GM21367 (cell line): ENCODE measurements at regions not wholly inside any gene's neighbourhood (a gene's known extent, or its start where the extent isn't known, plus 50 kb on each side); places are given as distances from the start of the nearest gene placed in this dataset.

Experiments used
- ATAC-seq: cut with Tn5 transposase; IDR thresholded peaks from one replicate; pipeline ENCODE4 v1.9.1; 2021; ENCODE audit not compliant: unreplicated experiment

DNA sequence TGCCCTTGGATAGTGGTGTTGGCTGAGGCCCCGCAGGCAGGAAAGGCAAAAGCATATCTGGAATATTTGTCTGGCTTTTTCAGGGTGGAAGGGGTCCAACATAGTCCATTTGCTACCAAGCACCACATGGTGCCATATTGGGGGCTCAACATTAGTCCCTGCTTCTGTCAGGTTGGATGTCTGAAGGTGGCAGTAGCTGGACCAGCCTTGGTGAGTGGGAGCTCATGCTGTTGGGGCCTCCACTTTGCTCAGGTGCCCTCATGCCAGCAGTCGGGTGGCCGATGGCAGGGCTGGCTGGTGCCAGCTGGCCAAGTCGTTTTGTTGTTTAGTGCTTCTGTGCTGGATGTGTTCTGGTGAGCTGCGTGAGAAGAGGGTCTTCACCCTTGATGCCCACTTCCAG, 135.3 kb downstream of the PAPOLA start:
- ATAC-seq, result no peak

DNA sequence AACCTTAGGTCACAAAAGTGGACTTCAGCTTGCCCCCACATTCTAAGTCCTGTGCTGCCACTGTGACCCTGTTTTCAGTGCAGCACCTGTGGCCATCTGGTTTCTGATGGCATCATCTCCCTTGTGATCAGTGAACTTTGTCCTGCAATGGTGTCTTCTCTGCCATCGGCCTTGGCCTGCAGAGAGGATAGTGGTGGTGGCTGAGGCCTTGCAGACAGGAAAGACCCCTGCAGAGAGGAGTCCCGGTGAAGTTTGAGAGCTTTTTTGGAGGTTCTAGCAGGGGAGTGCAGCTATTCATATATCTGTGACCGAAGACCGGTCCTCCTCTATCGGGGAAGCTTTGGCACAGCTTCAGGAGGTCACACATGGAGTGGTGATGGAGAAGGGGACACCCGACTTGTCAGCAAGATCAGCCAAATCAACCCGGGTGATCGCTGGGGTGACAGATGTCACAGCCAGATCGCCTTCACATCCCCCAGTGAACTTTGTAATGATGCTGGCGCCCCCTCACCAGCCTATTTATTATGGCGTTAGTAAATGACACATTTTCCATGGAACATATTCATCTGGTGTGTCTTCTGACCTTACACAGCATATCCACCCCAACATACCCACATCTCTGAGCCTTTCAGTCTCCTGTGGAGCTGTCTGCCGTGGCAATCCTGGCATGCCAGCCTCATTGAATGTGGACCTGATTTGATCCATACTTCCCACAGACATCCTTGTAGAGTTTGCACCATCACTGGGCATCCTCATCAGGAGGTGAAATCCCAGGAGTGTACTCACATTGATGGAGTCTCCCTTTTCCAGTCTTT, 136.1 kb downstream of the PAPOLA start:
- no peak for ATAC-seq

DNA sequence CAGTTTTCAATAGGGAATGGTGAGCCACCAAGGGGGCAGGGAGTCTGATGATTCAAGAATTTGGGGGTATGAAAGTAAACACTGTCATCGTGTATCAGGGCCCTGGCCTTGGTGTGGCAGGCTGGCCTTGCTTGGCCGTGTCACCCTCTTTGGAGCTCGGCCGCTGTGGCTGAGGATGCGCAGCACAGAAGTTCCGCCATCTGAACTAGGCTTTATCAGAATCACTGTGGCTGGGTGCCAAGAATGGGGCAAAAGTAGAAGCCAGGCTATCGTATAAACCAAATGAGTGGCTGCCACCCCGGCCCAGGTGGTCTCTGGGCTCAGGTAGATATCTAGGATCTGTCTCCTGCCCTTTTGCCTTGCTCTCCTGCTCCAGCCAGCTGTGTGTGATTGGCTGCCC, 137.4 kb downstream of the PAPOLA start:
- ATAC-seq, result no peak

DNA sequence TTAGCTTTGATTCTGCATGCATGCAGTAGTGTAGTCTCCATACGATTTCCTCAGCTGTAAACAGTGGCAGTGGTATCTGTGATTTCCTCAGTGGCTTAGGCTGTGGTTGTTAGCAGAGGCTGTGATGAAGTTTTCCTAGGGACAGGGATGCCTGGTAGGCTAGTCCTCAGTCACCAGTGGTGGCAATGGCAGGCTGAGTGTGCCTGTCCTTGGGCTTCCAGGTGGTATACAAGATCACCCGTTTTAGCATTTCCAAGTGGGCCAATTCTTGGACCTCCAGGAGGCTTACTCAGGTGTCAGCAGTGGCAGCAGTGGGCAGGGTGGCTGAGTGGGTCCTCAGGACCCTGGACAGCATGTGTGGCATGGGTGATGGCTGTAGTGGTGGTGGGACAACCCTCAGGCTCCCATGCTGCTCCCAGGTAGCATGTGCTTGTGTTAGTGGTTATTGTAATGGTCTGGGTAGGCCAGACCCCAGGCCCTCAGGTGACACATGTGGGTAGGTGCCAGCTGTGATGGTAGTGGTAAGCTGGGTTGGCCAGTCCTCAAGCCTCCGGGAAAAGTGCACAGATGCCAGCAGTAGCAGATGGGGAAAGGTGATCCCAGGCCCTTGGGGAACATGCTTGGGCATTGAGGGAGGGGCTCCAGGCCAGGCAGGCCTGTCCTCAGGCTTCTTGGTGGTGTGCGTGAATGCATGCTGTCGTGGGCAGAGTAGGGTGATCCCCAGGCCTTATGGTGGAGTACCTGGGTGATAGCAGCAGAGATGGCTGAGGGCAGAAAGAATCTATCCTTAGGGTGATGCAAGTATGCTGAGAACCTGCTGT, 146.5 kb downstream of the PAPOLA start:
- no peak for ATAC-seq

DNA sequence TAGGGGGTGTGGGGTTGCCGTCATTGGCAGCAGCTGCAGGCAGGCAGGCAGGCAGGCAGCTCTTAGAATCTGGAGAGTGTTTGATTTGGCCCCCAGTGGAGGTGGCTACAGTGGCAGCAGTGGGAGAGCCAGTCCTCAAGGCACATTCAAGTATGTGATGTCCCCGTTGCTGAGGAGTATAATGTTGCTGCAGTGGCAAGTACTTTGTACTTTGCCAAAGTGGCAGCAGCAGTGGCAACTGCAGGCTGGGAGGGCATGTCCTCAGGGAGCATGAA, 147.1 kb downstream of the PAPOLA start:
- ATAC-seq, result no peak

DNA sequence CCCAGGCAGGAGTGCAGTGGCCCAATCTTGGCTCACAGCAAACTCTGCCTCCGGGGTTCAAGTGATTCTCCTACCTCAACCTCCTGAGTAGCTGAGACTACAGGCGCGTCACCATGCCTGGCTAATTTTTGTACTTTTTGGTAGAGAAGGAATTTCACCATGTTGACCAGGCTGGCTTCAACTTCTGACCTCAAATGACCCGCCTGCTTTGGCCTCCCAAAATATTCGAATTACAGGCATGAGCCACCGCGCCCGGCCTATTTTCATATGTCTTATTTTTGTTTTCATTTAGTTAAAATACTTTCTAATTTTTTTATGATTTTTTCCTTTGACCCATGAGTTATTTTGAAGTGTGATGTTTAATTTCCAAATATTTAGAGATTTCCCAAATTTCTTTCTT, 143.6 kb upstream of the VRK1 start:
- ATAC-seq, result no peak

DNA sequence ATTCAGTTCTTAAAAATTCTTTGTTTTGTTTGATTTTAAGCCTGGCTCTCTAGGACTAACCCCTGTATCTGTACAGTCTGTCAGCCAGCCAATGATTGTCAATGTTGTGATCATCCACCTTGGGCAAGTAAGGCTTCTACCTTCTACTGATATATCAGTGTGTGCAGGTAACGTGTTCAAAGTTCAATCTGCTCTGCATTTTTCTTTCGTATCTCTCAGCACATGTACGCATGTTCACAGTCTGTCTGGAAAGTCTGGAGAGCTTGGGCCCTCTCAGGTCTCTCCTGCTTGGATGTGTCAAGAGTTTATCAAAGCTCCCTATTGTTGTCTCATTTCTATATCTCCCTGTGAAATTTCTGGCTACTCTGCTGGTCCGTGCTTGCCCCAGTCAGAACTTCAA, 138.6 kb upstream of the VRK1 start:
- ATAC-seq, result no peak

DNA sequence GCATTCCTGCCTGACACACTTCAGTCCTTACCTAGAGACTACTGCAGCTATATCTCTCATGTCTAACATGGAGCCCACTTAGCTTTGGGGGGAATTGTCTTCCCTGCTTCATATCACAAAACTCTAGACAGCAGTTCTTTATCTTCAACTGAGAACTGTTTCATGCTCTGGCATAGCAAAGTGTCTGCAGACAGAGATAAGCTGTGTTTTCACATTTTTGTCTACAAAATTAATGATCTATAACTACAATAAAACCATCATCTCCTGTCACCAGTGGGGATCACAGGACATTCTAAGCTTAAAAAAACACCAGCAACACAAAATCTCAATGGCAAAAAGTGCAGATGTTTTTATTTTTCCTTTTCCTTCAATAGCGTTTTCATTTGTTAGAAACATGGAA, 137.1 kb upstream of the VRK1 start:
- no peak for ATAC-seq

DNA sequence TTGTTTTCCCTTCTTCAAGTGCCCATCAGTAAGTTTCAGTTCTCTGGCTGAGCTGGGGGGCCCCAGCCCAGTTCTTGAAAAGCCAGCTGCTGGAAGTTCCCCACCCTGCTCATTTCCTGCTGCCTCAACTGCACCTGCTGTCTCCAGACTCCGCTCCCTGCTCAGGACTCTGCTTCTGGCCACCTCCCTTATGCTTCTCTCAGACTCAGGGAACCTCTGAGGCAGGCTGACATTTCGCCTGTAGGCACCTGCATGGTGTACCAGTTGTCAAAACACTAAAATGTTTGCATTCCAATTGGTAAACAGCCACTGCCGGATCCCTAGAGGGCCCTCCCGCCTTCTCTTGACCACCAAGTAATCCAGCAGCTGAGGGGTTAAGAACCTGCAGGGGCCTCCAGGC, 136.5 kb upstream of the VRK1 start:
- no peak for ATAC-seq

DNA sequence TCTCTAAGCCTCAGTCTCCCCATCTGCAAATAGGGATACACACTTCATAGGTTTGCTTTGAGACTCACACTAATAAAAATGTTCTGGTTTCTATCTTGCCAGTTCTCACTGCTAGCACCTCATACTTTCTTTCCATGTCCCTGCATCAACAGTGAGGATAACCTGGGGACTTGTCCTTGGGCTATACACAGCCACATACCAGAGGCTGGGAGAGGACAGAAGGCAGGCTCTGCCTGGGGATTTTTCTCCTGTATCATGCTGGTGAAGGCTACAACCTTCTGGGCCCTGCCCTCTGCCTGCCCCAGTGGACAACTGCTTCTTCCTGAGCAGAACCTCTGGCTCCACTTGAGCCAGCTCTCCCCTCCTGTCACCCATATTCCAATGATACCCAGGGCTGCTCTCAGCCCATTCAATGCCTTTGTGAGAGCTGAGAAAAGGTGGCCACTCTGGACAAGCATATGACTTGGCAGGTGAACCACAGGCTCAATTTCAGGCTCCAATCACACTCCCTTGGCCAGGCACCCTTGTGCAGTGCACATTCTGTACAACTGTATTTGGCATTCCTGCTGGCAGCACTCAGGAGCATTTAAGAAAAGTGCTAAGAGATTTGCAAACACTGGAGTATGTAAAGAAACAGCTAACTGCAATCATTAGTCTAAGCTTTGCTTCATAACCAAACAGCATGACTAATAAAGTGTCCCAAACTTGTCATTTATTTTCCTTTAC, 135.8 kb upstream of the VRK1 start:
- ATAC-seq, result no peak

DNA sequence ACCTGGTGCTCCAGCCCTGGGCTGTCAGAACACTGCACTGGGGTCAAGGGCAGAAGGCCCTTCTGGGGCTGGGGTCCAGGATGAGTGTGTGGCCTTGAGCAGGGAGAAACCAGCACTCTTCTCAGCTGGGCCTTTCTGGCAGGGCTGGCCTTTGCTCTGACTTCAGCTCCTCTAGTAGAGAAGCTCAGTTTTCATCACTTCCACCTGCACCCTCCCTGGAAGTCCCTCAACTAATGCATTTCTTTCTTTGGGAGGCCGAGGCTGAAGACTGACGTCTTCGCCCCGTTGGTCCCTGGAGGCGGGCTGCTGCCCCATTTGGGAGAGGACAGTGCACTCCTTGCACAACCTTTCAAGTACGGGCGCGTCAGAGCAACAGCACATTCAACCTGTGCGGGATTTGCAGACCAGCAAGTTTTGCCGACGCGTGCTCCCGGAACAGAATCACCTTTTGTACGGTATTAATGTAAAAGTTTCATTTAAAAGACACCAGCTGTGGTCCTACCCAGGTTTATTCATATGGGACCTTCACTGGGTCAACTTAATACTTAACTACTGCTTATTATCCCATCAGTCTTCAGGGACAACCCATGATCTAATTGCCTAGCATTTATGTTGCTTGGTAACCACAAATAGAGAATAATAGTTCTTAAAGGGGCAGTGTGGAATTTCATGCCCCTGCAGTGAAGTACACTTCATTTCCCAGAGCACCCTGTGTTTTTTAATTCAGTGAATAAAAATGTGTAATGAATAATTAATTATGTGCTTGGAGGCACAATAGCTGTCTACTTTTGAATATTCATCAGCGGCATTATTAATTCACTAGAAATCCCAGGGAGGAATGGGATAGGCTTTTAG, 134.8 kb upstream of the VRK1 start:
- ATAC-seq, result no peak

DNA sequence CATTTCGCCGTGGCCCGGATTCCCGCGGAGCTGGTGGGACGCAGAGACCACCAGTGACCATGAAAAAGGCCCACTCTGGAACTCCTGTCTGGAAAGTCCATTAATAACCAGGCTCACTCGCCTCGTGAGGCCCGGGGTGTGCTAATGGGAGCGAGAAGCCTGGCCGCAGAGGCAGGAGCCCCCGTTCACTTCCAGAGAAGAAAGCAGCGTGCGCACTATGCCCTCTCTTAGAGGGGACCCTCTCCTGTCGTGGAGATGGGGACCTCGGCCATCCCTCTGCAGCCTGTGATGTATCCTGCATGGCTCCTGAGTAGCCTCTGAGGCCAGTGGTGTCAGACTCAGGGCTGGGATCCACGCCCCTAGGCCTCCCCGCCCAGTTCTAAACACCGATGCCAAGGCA, 134.1 kb upstream of the VRK1 start:
- no peak for ATAC-seq

DNA sequence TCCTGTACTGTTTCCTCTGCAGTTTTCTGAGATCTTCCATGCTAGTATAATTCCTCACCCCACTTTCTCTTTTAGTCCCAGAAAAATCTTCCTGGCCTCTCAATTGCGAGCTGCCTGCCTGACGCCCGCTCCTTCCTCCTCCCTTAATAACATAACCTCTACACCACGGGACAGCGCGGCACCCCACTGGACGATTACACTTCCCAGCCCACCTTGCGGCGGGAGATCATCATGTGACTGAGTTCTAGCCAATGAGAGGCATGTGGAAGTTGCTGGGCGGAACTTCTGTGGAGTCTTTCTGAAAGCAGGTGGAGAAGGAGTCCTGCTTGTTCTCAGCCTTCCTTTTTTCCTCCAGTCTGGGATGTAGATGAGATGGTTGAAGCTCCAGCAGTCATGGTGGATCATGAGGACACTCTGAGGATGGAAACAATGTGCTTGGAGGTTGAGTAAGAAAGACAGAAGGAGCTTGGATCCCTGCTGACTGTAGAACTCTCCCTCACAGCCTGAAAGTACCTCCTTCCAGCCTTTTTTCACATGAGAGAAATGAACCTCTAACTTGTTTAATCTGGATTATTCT, 133.6 kb upstream of the VRK1 start:
- ATAC-seq, result no peak

DNA sequence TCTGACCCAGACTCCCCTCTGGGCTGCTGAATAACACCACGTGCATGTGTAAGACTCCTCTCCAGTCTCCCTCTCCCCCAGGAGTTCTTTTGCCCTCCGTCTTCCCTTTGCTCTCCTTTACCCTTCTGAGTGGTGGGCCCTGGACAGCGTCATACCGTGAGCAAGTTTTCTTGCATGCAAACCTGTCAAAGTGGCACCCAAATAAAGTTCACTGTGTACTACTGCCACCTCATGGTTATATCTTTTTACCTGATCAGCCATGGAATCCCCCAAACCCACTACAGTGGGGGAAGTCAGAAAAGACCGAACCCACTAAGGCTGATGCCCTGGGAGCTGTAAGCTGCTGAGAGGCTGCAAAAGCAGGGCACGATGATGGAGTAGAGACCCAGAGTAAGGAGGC, 131.1 kb upstream of the VRK1 start:
- ATAC-seq, result no peak

DNA sequence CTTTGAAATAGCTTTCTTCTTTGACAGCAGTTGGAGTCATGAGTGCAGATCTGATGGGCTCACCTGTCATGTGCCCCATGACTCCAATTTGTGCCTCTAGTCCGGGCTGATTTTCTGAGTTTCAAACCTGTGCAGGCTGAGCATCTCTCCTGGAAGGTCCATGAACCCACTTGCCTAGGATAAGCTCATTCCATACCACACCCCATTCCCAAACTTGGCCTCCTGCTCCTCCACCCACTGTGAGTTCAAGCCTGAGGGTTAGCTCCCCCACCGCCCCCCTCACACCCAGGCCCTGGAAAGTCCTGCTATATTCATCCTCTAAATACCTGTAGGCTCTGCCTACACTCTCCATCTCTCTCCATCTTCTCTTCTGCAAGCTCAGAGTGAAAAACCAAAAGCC, 126.8 kb upstream of the VRK1 start:
- no peak for ATAC-seq

DNA sequence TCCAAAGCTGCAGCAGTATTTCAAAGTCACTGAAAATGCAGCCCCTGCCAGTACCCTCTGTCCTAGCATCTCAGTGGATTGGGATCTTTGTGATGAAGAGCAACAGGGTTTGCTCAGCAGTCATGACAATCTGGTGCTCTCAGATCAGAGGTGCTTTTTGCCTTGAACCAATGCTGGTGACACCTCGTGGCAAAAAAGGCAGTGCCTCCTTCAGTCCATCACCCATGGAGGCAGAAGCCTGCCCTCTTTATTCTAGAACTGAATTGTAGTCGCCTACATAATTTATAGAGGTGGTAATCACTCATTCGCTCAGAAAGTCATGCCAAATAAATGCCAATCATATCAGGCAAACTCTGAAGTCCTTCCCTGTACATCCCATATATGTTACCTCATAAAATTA, 126.0 kb upstream of the VRK1 start:
- no peak for ATAC-seq

DNA sequence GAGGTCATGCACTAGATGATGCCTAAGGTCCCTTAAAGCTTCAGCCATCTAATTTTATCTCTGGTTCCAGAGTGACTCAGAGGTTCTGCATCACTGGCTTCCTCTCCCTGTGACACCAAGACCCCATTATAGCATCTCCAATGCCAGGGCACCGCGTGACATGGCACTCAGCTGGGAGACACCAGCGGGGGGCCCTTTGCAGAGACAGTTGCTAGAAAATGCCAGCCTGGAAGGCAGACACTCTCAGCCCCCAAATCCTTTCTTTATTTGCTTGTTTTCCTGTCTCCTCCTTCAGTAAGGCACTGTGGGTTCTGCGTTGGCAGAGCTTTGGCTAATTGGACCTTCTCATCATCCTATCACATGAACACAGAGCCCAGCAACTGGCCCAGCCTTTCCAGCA, 123.5 kb upstream of the VRK1 start:
- ATAC-seq, result no peak

DNA sequence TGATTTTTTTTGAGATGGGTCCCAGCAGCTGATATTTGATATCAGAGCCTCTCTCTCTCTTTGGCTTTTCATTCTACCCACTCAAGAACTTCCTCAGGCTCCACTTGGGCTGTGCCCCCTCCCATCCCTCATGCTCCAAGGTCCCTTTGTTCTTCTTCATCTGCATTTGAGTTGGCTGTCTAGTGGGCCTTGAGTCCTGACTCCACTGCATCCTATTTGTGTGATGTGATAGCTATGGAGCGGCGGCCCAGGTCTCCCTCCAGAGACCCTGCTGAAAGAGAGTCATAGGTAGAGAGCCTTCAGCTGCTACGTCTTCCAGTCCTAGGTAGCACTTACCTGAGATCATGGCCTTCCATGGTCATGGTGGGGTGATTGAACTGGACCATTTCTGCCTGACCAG, 123.1 kb upstream of the VRK1 start:
- no peak for ATAC-seq

DNA sequence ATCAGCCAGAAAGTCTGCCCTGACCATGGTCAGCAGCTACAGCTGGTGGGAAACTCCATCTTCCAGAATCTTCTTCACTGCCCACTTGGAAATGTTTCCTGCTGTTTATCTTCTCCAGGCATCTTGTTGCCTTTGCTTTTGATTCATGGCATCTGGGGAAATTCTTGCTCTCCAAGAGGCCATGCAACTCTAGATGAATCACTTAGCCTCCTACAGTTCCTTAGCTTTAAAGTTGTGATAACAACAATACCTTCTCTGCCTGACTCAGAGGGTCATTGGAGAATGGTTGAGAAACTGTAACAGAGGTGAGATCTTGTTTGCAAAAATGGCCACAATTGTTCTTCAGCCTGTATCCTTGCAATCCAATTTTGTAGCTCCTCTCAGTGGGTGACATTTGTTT, 121.0 kb upstream of the VRK1 start:
- ATAC-seq, result no peak

DNA sequence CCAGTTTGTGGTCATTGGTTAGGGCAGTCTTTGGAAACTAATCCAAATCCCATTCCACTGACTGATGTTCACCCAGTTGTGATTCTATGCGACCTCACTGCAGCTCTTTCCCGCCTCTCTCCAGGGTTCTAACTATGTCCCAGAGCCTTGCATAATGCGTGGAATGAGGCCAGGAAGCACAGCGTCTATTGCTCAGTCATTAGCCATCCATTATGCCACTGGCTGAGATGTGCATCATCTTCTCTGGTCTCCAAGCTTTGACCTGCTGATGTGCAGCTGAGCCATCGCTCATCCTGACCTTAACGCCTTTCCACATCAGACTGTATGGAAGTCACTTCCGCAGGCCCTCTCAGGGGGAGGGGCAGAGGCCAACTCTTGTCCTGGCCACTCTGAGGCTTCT, 115.4 kb upstream of the VRK1 start:
- ATAC-seq, result no peak

DNA sequence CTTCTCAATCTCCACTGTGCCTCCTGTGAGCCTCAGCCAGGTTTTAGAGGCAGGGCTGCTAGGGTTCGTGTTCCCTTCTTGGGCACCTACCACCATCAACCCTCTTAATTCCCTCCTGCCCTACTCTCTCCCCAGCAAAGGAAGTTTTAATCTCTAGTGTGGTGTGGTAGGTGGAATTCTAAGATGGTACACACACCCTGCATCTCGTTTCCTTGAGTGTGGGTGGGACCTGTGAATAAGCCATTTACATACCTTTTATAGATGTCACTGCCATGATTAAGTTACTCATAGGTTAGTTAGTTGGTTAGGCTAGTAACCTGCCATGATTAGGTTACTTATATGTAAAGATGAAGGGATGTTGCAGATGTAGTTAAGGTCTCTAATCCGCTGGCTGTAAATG, 114.8 kb upstream of the VRK1 start:
- no peak for ATAC-seq
